GM21737 (cell line): ENCODE measurements at regions not wholly inside any gene's neighbourhood (a gene's known extent, or its start where the extent isn't known, plus 50 kb on each side); places are given as distances from the start of the nearest gene placed in this dataset.
A peak's percentile ranks its signal among the peaks of the same experiment; 100 is the strongest.
"Not testable (repeated sequence)": the region's sequence is repeated elsewhere in the genome, so short reads cannot be mapped to it uniquely, and the experiment has no call there.

Experiments
- ATAC-seq: cut with Tn5 transposase; IDR thresholded peaks from one replicate; pipeline ENCODE4 v1.9.1; 2021; ENCODE audit warnings: mild to moderate bottlenecking, moderate library complexity; ENCODE audit not compliant: unreplicated experiment

DNA sequence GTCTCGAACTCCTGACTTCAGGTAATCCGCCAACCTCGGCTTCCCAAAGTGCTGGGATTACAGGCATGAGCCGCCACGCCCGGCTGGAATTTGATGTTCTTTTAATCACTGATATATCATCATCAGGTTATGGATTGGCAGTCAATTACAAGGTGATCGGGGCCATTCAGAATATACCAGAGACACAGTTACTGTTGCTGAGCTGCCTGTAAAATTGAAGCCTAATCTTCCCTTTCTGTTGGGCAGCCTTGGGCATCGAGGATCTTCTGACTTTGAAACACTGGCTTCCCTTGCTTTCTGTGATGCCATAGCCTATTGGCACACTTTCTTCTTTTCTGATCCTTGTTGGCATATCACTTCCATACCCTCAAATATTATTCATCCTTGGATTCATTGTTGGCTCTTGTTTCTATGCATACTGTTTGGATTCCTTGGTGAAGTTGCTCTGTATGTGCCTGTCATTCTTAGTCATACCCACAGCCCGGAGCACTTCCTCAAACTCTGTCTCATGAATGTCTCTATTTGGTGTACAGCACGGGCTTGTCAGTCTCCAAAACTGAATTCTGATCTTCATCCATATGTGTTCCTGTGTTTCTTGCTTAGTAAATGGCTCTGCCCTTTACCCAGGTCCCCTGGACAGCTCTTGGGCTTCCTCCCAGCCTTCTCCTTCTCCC, 85.6 kb upstream of the CRYM start:
- ATAC-seq, result peak; percentile 30

- ATAC-seq, result not testable (repeated sequence)
Measured at GRCh38 chr16:21361612-21362227, 83.6 kb upstream of the CRYM start.

GRCh38 chr16:21361045-21361444, 83.0 kb upstream of the CRYM start:
- not testable (repeated sequence) for ATAC-seq

DNA sequence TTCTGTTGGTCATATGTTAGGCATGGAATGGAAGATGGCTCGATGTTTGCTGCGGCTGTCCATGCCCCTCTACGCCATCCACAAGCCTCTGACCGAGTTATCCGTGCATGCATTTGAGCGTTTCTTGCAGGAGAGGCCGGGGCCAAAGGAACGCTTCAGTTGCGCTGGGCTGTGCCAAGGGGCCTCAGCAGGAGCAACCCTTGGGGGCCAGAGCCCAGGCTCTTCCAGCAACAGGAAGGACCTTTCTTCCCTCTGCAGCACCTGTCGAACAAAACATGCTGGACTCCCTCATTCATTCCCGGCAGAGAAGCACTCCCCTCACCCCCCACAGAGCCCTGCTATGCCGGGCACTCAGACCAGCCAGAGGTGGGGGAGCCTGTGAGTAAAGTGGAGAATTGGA, 81.4 kb upstream of the CRYM start:
- peak; percentile 1 for ATAC-seq

GRCh38 chr16:21358261-21358795, 80.2 kb upstream of the CRYM start:
- ATAC-seq, result not testable (repeated sequence)

GRCh38 chr16:21356308-21356707, 78.2 kb upstream of the CRYM start:
- not testable (repeated sequence) for ATAC-seq

GRCh38 chr16:21351433-21351832, 73.3 kb upstream of the CRYM start:
- not testable (repeated sequence) for ATAC-seq

DNA sequence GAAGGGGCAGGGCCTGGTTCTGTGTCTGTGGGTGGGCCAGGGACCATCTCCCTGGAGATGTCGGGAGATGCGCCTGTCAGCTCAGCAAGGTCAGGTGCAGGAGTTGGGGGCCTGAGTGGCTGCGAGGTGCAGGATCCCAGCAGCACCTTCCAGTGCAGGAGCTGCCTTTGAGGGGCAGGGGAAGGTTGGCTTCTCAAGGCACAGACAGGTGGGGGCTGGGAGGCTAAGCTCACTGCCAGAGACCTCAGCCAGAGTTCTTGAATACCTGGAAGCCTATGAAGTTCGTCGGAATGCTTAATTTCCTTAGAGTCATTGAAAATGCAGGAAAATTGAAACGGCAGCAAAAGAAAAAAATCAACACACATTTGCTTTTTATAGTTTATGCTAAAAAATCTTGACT, 72.8 kb upstream of the CRYM start:
- ATAC-seq, result not testable (repeated sequence)

- not testable (repeated sequence) for ATAC-seq
Measured at GRCh38 chr16:21349336-21349735, 71.2 kb upstream of the CRYM start.

DNA sequence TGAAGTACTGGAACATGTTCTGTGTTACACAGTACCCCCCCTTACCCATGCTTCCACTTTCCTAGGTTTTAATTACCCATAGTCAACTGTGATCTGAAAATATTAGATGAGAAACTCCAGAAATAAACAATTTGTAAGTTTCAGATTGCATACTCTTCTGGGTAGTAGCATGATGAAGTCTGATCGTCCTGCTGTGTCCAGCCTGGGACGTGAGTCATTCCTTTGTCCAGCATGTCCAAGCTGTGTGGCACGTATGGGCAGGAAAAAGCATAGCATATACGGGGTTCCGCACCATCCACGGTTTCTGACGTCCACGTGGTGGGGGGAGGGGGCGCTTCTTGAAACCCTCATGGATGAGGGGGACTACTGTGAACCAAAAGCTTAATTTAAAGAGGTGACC, 70.7 kb upstream of the CRYM start:
- ATAC-seq, result not testable (repeated sequence)

GRCh38 chr16:21347538-21347937, 69.4 kb upstream of the CRYM start:
- ATAC-seq, result not testable (repeated sequence)

DNA sequence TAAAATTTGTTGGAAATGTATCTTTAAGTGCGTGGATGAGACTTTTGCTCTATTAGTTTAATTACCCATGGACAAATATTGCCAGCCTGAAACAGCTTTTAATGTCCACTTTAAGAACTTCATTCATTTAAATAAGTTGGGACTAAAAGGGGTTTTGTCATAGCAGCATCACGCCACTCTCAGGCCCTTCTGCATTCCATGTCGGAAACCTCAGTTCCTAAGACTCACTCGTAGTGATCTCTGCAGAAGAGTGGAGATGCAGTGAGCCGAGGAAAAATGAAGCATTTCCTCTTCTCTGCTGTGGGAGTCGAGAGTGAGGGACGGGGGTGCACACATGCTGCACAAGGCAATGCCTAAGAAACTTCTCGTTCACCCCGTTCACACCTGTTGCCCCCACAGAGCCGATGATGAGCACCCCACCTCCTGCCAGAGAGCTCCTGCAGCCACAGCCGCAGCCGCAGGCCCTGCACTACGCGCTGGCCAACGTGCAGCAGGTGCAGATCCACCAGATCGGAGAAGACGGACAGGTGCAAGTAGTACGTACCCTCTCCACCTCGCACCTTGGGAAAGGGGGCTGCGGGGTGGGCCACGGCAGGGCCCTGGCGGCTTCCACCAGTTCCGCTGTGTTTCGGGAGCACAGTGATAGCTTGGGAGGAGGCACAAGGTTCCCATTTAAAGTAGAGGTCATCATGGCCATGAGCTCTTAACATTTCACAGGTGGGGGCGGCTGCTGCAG, 68.8 kb upstream of the CRYM start:
- not testable (repeated sequence) for ATAC-seq

DNA sequence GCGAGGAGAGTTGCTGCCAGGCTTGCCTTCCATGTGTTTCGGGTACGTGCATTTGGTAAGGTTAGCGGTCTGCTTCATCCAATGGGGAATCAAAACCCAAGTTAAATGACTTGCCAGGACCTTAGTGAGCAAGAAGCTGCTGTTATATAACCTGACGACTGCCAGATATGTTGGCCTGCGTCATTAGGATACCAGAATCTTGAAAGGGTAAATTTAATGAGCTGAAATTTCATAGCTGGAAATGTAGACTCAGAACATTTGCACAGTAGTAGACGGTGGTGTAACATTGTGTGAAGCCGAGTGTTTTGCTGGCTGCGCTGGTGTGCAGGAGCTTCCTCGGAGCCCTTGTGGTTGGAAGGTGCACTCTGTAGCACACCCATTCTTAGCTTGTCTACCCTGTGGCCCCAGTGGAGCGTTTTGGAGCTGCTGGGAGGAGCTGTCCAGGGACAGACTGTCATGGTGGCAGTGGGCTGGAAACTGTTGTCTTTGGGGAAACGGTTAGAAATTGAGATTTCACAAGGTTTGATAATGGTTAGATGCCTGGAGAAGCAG, 66.3 kb upstream of the CRYM start:
- not testable (repeated sequence) for ATAC-seq

DNA sequence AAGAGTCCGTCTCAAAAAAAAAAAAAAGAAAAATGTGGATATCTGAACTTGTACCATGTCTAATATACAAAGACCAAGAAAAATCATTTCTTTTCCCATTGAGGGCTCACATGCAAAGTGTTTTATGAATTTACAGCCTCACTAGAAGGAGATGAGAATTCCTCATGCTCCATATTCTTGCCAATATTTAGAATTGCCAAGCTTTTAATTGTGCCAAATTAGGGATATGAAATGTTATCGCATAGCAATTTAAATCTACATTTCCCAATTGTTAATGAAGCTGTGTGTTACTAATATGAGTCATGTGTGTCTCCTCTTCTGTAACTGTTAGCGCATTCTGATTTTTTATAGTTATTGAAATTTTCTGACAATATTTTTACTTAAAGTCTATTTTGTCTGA, 63.0 kb upstream of the CRYM start:
- ATAC-seq, result no peak

GRCh38 chr16:21339941-21340340, 61.9 kb upstream of the CRYM start:
- no peak for ATAC-seq

GRCh38 chr16:21339269-21339641, 61.2 kb upstream of the CRYM start:
- ATAC-seq, result no peak

- ATAC-seq, result no peak
Measured at GRCh38 chr16:21338537-21339268, 60.6 kb upstream of the CRYM start.

DNA sequence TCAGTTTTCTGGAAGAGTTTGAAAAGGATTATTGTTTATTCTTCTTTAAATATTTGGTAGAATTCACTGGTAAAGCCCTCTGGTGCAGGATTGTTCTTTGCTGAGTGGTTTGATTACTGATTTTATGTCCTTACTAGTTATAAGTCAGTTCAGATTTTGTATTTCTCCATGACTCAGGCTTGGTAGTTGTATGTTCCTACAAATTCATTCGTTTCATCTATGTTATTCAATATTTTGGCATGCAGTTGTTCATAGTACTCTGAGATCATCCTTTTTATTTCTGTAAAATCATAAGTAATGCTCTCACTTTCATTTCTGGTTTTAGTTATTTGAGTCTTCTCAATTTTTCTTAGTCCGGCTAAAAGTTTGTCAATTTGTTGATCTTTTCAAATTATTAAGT, 58.1 kb upstream of the CRYM start:
- ATAC-seq, result no peak

DNA sequence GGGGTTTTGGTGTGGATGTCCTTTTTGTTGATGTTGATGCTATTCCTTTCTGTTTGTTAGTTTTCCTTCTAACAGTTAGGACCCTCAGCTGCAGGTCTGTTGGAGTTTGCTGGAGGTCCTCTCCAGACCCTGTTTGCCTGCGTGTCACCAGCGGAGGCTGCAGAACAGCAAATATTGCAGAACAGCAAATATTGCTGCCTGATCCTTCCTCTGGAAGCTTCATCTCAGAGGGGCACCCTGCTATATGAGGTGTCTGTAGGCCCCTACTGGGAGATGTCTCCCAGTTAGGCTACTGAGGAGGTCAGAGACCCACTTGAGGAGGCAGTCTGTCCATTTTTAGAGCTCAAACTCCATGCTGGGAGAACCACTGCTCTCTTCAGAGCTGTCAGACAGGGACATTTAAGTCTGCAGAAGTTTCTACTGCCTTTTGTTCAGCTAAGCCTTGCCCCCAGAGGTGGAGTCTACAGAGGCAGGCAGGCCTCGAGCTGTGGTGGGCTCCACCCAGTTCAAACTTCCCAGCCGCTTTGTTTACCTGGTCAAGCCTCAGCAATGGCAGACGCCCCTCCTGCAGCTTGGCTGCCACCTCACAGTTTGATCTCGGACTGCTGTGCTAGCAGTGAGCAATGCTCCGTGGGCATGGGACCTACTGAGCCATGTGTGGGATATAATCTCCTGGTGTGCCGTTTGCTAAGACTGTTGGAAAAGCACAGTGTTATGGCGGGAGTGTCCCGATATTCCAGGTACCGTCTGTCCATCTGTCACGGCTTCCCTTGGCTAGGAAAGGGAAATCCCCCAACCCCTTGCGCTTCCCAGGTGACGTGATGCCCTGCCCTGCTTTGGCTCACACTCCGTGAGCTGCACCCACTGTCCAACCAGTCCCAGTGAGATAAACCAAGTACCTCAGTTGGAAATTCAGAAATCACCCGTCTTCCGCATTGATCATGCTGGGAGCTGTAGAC, 56.4 kb upstream of the CRYM start:
- not testable (repeated sequence) for ATAC-seq

GRCh38 chr16:21333683-21334082, 55.6 kb upstream of the CRYM start:
- not testable (repeated sequence) for ATAC-seq
